HG02973 (cell line): ENCODE measurements at regions not wholly inside any gene's neighbourhood (a gene's known extent, or its start where the extent isn't known, plus 50 kb on each side); places are given as distances from the start of the nearest gene placed in this dataset.

Source experiments
- ATAC-seq: cut with Tn5 transposase; IDR thresholded peaks from one replicate; pipeline ENCODE4 v1.9.1; 2021; ENCODE audit warnings: moderate library complexity; ENCODE audit not compliant: unreplicated experiment

GRCh38 chr4:189304809-189305208 lies 635.9 kb upstream of the FRG1 start:
- ATAC-seq, result no peak

GRCh38 chr4:189305500-189305899 lies 635.2 kb upstream of the FRG1 start:
- no peak for ATAC-seq

- no peak for ATAC-seq
Measured at GRCh38 chr4:189311251-189311650, 629.4 kb upstream of the FRG1 start.

DNA sequence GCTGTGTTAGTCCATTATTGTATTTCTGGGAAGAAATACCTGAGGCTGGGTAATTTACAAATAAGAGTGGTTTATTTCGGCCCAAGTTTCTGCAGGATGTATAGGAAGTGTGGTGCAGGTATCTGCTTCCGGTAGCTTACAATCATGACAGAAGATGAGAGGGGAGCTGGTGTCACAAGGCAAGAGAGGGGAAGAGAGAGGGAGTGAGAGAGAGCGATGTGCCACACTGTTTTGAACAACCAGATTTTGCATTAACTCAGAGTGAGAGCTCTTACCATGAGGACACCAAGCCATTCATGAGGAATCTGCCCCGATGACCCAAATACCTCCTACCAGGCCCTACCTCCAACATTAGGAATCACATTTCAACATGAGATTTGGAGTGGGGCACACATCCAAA lies 627.6 kb upstream of the FRG1 start:
- no peak for ATAC-seq

DNA sequence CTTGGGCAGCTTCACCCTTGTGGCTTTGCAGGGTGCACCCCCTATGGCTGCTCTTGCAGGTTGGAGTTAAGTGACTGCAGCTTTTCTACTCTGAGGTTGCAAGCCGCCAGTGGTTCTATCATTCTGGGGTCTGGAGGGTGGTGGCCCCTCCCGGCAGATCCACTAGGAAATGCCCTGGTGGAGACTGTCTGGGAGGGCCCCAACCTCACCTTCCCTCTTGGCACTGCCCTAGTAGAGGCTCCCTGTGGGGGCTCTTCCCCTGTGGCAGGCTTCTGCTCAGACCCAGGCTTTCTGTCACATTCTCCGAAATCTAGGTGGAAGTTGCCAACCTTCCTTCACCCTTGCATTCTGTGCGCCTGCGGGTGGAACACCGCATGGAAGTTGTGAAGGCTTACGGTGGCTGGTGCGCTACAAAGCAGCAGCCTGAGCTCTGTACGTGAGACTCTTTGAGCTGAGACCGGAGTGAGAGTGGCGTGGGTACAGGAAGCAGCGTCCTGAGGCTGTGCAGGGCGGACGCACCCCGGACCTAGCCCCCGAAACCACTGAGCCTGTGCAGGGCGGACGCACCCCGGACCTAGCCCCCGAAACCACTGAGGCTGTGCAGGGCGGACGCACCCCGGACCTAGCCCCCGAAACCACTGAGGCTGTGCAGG lies 626.7 kb upstream of the FRG1 start:
- ATAC-seq, result no peak

GRCh38 chr4:189322426-189322825 lies 618.2 kb upstream of the FRG1 start:
- ATAC-seq, result no peak

DNA sequence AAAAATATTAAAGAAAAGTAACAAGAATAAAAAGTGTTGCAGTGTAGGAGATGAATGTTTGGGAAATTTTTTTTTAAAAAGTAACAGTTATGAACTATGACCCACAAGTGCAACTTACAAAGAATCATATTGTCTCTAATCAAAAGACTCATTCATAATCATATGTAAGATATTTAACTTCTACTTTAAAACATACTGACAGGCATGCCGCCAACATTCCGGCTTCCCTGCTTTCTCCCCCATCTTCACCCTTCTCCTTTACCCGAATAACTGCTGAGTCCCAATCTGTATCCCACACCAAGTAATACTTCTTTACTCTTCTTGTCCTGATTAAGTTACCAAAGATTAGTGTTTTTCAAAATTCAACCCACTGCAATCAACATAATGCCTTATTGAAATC lies 598.8 kb upstream of the FRG1 start:
- no peak for ATAC-seq

DNA sequence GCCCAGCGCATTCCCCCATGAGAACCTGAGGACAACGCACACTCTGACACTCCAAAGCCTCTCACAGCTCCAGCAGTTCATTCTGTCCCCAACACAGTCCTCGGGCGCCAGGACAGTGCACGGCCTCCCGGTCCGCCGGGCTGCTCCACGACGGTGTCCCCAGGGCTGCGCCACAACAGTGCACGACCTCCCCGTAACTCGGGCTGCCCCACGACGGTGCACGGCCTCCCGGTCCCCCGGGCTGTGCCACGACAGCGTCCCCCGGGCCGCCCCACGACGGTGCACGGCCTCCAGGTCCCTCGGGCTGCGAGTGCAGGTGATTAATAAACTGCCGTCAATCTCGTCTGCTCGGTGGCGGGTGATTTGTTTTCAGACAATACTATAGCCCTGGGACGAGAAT lies 585.1 kb upstream of the FRG1 start:
- ATAC-seq, result no peak

DNA sequence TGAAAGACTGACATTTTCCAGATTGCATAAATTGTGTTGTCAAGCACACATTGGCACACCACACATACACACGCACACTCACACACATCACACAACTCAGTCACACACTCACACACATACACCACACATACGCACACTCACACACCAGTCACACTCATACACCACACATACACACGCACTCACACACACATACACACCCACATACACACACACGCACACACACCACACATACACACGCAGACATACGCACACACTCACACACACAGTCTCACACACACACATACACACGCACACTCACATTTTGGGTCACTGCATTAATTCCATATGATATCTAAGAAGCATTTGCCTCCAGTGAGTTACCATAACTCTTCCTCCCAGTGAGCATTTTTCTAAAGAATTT lies 578.3 kb upstream of the FRG1 start:
- ATAC-seq, result no peak

GRCh38 chr4:189364032-189364449 lies 576.6 kb upstream of the FRG1 start:
- peak; percentile 74 for ATAC-seq

DNA sequence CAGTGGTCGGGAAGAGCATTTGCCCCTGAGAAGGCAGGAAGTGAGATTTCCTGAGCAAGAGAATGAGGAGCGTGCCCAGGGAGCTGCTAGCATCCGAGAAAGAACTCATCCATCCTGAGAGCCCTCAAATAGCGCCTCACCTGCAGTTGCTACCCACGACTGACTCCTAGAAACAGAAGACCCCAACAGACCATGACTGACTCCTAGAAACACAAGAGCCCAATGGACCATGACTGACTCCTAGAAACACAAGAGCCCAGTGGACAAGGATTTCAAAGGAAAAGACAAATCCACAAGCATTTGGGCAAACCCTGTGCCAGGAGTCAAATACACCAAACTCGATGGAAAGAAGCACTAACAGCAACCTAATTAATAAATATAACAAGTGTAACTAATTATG lies 575.2 kb upstream of the FRG1 start:
- ATAC-seq, result no peak

- no peak for ATAC-seq
Measured at GRCh38 chr4:189367832-189368231, 572.8 kb upstream of the FRG1 start.

- ATAC-seq, result no peak
Measured at GRCh38 chr4:189374176-189374575, 566.5 kb upstream of the FRG1 start.

- ATAC-seq, result no peak
Measured at GRCh38 chr4:189376901-189377300, 563.8 kb upstream of the FRG1 start.

GRCh38 chr4:189377569-189377968 lies 563.1 kb upstream of the FRG1 start:
- ATAC-seq, result no peak

- ATAC-seq, result no peak
Measured at GRCh38 chr4:189385098-189385497, 555.6 kb upstream of the FRG1 start.

DNA sequence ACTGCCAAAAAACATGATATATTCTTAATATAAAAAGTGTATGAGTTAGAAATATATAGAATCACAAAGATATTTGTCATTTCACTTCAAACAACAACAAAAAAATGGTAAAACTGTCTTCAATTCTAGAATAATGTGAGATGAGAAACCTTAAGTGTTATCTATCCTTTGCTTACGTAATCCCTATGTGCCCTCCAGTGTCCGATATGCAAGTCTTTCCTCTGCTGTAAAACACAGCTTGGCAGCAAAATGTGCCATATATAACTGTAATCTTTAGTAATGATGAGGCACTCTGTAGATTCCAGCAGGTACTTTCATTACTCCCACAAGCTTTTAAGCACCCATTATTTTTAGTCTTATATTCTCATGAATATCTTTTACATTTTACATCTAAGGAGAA lies 555.1 kb upstream of the FRG1 start:
- no peak for ATAC-seq

DNA sequence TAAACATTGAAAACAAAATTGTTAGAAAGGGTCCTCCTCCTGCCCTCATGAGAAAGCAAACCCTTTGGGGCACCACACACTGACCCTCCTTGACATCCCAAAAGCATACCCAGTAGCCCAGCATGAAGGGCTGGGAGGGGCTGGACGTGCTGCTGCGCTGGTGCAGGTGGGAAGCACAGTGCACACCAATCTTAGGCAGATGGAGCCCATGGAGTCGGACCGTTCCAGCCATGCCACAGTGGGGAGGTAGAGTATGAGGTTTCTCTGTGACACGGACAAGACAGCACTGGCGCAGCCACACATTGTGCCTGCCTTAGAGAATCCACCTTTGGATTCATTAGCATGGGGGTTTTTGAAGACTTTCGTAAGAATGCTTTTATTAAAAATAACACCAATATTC lies 544.2 kb upstream of the FRG1 start:
- no peak for ATAC-seq

GRCh38 chr4:189404271-189404670 lies 536.4 kb upstream of the FRG1 start:
- no peak for ATAC-seq

DNA sequence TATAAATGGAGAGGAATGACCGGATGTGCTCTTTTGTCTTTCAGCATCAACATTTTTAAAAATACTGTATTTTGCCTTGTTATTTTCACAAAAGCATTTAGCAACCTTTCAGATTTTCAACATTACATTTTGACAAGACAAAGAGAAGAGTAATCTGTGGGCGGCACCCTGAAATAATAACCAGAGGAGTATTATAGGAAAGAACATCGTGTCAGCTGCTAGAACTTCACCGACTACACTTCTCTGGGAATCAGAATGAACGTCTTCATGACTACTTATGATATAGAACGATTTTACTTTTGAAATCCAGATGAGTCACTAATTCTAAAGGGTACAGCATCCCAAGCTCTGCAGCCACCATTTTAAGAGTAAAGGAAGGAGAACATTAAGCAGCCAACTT lies 531.5 kb upstream of the FRG1 start:
- no peak for ATAC-seq

GRCh38 chr4:189414021-189414420 lies 526.7 kb upstream of the FRG1 start:
- ATAC-seq, result no peak

DNA sequence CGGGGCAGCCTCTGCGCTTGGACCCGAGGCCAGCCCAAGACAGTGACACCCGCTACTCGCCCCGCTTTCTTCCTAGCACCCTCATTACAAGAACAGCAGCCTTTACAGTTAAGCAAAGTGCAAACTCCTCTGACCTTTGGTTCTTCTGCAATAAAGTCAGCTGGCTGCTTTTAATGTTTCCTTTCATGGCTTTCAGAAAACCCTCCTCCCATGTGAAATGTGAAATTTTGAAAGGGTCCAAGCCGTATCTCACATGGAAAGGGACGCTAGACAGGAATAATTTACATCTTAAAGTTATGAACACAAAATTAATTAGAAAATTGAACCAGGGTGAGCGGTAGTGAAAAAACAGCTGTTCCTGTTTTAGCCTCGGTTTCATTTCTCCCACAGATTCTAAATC lies 520.1 kb upstream of the FRG1 start:
- no peak for ATAC-seq

- no peak for ATAC-seq
Measured at GRCh38 chr4:189436207-189436606, 504.5 kb upstream of the FRG1 start.
